Amniotic epithelial cell (primary cell): ENCODE measurements at regions not wholly inside any gene's neighbourhood (a gene's known extent, or its start where the extent isn't known, plus 50 kb on each side); places are given as distances from the start of the nearest gene placed in this dataset.
A peak's percentile ranks its signal among the peaks of the same experiment; 100 is the strongest.

ENCODE experiments used
- DNase-seq: peaks from one replicate; pipeline ENCODE4 v3.0.0-alpha.2; 2010; ENCODE audit warnings: low read depth

GRCh38 chr12:93154753-93155480, 222.8 kb upstream of the NUDT4 start:
- peak; percentile 92 for DNase-seq

DNA sequence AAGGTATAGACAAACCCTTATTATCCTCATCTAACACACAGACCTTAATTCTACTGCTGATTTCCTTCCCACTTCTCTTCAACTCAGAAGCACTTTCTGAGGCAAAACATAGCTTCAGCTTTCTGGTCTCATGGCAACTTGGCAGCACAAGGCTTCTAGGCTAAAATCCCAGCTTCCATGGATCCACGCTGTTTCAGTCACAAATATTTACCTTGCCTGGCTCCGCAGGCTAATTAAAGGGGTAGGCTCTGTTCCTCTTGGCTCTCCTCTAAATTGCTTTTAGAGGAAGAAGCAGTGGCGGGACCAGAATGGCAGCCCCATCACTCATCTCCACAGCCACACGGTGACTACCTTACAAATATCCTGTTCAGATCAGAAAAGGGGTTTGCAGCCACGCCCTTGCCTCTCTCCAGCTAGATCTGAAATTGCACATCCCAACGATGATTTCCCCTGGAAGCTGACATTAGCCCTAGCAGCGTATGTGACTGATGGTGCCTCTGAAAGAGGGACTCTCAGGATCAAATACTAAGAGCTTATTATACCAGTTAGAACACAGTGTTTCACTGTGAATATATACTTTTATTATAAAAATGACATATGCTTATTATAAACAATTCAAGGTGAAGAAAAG, 221.5 kb upstream of the NUDT4 start:
- DNase-seq, result no peak

- DNase-seq, result no peak
Measured at GRCh38 chr12:93157279-93157678, 220.4 kb upstream of the NUDT4 start.

GRCh38 chr12:93158065-93158843, 219.5 kb upstream of the NUDT4 start:
- DNase-seq, result no peak

DNA sequence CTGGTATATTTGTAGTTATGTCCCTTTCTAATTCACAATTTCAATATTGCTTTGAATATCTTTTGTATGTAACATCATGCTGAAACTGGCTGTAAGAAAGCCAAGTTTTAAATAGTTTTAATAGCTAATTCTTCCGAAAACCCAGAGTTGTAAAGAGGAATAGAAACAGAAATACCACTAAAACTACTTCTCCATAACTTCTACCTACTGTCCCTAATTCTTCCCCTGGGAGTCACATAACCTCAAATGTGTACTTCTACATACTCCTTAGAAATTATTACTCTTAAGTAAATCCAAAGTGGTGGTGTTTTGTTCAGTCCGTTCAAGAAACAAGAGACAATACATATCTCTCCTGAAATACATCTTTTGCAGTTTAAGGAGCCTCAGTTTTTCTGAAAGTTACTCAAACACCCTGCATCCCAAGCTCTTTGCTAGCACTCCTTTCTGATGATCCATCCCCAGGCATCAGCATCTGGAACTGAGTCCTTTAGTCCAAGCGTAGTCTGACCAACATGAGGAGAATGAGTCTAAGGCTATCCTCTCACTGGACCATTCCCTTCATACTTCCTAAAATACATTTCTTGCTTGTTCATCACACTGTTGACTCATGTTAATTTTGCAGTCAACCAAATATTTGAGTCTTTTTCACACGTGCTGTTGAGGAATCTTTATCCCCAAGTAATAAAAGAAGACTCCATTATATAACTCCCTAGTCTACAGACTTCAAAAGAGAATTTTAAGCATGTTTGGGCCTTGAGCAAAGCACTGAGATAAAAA, 214.3 kb upstream of the NUDT4 start:
- peak; percentile 53 for DNase-seq

GRCh38 chr12:93164103-93164880, 213.4 kb upstream of the NUDT4 start:
- DNase-seq, result no peak

DNA sequence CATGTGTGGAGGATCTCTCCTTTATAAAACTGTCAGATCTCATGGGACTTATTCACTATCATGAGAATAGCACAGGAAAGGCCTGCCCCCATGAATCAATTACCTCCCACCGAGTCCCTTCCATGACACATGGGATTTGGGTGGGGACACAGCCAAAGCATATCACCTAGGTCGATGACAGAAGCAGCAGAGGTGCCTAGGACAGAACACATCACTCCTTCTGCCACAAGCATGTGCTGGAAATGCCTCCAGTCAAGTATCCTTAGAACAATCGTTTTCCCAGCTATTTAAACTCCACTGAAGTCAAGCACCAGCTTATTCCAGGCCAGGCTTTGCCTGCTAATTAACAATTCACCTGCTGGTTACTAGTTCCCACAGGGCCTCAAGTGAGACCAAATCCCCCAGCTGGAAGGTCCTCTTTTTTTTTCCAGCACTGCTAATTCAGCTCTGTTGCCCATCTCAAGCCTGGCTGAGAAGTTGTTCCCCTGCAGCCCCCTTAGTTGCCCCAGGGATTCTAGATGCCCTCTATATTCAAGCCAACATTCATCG, 212.3 kb upstream of the NUDT4 start:
- no peak for DNase-seq

GRCh38 chr12:93166541-93167307, 211.0 kb upstream of the NUDT4 start:
- no peak for DNase-seq

- no peak for DNase-seq
Measured at GRCh38 chr12:93167331-93167730, 210.4 kb upstream of the NUDT4 start.

- DNase-seq, result peak; percentile 63
Measured at GRCh38 chr12:93167841-93168492, 209.8 kb upstream of the NUDT4 start.

GRCh38 chr12:93168751-93169150, 209.0 kb upstream of the NUDT4 start:
- no peak for DNase-seq

GRCh38 chr12:93169536-93169935, 208.2 kb upstream of the NUDT4 start:
- DNase-seq, result no peak

GRCh38 chr12:93170928-93171327, 206.8 kb upstream of the NUDT4 start:
- no peak for DNase-seq

- peak; percentile 60 for DNase-seq
Measured at GRCh38 chr12:93173178-93173957, 204.4 kb upstream of the NUDT4 start.

GRCh38 chr12:93174048-93174447, 203.7 kb upstream of the NUDT4 start:
- peak; percentile 98 for DNase-seq

DNA sequence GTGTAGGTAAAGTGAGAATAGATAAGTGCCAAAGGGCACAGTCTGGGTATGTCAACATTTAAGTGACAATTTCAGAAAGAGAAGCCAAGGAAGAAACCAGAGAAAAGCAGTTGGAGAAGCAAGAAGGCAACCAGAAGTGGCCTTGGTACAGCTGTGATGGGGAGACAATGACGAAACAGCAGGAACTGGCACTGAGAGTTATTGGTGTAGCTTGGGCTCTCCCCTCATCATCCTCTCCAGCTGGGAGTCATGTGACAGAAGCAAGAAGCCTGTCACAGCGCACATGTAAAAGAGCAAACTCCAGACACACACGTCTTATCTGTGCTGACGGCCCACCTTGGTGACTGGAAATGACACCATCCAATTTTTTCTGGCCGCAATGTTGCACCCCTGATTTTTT, 203.3 kb upstream of the NUDT4 start:
- no peak for DNase-seq

- peak; percentile 67 for DNase-seq
Measured at GRCh38 chr12:93176165-93176564, 201.6 kb upstream of the NUDT4 start.

DNA sequence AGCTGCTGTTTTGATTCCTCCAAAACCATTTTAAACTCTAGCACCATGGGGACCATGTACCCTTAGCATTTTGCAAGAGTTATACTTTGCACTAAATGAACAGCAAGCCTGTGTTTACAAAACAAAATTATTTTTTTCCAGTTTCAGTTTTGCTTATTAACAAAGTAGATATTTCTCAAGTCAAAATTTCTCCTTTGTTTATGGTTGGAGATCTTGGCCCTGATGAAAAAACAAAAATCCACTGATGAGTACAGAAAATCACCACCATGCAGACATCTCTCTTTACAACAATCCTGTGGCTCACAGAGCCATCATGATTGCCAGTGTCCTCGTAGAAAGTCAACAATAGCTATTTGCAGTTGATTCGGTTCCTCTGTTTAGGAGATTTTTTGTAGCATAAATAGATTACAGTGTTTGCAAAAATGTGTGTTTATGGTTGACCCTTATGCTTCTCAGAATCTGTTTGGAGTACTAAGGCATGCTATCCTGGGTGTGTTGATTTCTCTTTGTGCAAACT, 201.1 kb upstream of the NUDT4 start:
- DNase-seq, result no peak
